ENCODE measurements at regions not wholly inside any gene's neighbourhood (a gene's known extent, or its start where the extent isn't known, plus 50 kb on each side); places are given as distances from the start of the nearest gene placed in this dataset.
A peak's percentile ranks its signal among the peaks of the same experiment; 100 is the strongest.

DNA sequence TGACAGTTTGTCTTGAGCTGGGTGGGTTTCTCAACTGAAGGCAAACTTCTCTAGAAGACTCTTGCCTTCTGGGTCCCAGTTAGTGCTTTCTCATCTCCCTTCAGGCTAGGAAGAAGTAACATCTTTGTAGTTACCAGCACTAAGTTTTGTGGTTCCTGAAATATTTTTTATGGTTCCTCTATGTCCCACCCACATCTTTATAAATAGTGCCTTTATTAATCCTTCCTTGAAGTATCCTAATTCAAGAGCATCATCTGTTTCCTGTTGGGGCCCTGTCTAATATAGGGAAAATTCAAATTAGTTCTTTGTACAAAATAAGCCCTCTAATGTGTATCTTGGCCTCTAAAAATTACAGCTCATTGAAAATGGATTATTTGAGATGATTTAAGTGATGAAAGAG is 147.4 kb upstream of the MAOA start:
- no peak for DNase-seq (ENCODE audit: low spot score)

DNA sequence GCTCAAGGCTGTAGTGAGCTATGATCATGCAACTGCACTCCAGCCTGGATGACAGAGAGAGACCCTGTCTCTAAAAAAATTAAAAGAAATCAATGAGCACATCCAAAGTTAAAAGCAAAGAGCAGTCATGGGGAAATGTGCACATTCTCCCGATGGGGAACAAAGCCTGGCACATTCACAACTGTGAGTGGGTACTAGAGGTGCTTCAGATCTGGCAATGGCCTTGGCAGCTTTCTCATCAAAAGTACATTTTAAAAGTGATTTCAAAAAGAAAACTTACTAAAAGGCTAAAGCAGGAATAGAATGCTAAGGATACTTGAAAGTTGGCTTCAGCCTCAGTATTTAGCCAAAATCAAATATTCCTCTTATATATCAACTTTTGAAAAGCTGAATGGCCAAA is 145.9 kb upstream of the MAOA start:
- DNase-seq (ENCODE audit: low spot score): no peak

DNA sequence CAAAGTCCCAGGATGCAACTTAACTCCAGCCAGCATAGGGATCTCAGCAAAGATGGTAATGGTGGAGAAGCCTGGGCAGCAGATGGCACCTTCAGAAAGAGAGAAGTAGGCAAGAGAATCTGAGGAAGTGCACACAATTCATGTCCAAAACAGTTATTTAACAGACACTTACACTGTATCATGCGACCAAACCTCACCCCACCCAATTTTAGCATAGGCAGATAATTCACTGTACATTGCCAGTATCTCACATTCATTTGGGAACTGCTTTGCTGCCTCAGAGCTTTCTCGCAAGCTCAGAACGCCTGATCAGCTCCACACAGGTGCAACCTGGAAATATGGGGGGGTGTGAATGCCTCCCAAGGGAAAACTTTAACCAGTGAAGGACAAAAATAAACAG is 143.0 kb upstream of the MAOA start:
- DNase-seq (ENCODE audit: low spot score): no peak

DNA sequence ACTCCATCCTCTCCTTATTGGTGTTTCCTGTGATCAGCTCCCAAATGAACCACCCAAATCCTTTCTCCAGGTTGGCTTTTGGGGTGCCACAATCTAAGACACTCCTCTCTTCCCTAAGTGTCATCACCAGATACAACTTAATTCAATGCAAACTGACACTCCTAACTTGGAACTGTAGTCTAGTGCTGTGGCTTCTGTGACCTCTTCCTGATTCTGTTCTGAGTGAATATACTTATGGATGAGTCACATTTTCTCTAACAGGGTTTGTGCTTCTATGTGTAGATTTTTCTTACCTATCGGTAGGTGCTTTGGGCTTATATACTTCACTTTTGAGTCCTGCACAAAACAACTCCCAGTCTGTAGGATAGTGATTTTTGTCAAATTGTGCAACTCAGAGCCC is 141.3 kb upstream of the MAOA start:
- no peak for DNase-seq (ENCODE audit: low spot score)

DNA sequence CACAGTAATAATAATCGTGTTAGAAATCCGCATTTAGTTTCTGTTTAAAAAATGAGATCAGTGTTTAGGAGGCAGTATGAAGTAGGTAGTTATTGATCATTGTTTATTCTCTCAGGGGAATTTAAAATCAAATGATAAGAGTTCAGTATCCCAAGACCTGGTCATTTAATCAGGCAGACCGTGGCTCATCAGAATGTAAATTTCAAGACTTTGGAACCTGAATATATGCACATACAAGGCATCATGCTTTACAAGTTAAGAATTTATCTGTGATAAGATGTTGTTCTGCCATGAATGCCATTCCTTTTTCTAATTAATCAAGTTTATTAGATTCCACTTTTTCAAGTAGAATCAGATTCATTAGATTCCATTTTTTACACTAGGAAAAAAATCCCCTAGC is 133.5 kb upstream of the MAOA start:
- no peak for DNase-seq (ENCODE audit: low spot score)

DNA sequence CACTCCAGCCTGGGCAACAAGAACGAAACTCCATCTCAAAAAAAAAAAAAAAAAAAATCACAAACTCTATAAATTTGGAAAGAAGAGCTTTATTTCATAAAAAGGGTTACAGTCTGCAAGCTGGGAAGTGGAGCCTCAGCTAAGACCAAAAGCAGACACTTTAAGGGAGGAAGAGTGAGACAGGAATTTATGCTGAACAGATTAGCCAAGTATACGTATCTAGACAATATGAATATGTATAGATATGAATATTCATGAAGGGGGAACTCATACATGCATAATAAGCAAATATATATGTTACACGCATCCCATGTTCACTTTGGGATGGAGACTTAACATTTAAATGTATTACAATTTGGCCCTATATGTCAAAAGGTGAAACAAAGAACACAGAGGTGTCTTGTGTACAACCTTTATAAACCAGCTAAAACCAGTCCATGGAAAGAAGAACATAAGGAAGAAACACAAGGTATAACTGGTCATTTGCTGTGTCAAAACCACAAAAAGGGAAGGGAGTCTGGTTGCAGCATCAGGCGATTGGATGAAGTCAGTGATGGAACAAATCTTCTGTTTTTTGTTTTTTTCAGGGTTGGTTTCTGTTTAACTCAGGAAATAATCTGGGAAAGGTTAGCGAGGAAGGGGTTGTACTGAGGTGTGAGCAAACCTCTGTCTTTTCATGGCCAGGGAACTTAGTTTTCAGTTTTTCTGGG is 130.0 kb upstream of the MAOA start:
- DNase-seq (ENCODE audit: low spot score): no peak

DNA sequence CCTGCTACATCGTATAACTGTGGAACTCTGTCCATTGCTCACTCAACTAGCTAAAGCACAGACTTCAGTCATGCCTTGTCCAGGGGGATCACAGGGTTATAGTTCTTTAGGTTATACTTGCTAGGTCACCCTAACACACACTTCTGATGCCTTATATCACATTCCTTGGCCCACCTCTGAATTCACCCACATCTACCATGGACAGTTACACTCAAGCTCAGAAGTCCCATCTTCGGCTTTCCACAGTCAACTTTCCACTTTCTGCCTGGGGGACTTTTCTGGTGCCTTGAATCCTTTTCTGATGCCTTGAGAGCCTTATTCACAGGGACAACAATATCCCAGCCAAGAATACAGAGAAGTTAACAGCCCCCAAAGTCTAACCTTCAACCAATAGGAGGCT is 129.2 kb upstream of the MAOA start:
- DNase-seq (ENCODE audit: low spot score): no peak

DNA sequence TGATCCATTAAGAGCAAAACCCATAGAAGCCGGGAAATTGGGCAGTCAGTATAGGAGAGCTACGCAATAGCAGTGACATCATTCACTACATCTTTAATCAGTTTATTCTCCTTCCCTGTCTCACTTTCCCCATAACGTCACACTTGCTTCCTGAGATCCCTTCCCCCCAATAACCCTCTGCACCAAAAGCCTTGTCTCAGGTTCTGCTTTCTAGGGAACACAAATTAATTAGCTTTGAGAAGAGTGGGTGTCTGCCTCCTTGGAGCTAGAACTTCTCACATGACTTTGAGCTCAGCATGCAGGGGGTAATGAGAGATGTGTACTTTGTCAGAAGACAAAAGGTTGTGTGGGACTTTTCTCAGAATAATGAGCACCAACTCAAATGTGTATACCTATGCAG is 128.3 kb upstream of the MAOA start:
- DNase-seq (ENCODE audit: low spot score): no peak

DNA sequence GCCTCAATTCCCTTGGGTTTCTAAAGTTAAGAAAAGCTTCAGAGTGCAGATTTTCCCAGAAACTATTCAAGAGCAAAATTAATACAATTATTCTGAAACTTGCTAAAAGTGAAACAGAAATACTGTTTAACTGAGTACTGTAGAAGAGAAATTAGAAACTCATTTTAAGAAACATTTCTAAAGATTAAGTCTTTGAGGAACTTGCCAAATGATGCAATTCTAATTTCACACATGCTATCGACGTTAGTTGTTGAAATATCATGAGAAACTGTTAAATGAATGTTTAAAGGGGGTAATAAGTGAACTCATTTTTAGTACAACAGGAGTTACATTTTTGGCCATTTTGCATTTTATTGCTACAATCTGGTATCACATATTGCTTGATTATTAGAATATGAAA is 125.3 kb upstream of the MAOA start:
- DNase-seq (ENCODE audit: low spot score): no peak

DNA sequence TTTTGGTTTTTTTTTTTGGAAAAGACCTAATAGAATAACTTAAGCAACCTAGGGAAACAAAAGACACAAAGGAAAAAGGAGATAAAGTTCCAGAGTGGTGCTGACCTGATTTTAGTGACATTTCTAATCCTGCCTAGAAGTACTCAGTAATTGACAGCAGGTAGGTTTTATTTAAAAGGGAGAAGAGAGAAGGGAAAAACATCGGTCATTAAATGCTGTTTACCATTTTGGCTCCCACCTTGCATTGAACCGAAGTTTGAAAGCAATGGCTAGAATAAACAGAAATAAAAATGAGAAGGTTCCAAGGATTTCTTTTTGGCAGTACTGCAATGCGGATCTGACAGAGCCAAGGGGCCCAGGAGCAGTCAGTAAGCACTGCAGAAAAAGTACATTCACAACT is 115.8 kb upstream of the MAOA start:
- no peak for DNase-seq (ENCODE audit: low spot score)

DNA sequence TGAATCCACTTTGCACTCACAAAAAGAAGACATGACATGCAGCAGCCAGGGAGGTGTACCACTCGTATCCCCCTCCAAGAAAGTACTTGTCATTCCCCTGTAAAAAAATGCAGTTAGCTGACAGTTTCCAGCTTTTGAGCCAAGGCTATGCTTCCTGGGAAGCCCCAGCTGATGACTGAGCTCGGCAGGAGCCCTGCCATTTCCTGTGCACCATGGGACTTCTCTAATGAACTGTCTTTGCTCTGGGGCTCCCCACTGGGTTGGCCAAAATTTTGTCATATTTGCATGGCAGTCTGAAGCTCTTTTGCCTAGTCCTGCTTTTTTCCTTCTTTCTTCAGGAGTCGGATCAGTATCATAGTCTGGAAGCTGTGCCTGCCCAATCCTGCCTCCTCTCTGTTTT is 104.5 kb upstream of the MAOA start:
- no peak for DNase-seq (ENCODE audit: low spot score)

DNA sequence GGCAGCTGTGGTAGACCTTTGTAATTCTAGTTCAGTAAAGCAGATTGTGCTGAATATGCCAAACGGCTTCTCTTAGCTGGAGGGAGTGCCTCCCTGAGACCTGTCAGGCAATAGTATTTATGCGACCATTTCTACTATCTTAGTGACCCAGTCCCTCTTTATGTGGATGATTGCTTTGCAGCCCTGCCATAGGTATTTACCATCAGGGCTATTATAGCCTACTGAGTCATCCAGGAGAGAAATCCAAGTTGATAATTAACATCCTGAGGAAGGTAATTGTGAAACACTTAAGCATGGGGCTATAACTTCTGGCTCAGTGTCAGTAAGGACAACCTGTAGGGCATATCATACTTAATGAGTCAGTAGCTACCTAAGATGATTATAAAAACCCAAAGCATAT is 103.9 kb upstream of the MAOA start:
- no peak for DNase-seq (ENCODE audit: low spot score)

DNA sequence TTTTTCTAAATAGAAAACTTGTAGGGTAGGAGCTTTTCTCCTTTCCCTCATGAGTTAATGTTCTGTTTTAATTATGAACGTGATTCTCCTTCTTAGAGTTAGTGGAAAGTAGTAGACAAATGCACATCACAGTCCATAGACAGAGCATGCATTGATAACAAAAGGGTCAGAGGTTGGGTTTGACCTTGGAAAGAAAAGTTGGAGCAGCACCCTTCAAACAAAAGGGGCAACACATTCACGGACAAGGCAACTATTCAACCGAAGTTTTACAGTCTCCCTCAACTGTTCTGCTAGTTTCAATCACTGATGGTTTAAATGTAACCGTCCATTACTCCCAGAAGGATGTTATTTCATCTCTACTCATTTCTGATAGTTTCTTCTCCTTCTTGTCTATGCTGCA is 103.4 kb upstream of the MAOA start:
- no peak for DNase-seq (ENCODE audit: low spot score)

DNA sequence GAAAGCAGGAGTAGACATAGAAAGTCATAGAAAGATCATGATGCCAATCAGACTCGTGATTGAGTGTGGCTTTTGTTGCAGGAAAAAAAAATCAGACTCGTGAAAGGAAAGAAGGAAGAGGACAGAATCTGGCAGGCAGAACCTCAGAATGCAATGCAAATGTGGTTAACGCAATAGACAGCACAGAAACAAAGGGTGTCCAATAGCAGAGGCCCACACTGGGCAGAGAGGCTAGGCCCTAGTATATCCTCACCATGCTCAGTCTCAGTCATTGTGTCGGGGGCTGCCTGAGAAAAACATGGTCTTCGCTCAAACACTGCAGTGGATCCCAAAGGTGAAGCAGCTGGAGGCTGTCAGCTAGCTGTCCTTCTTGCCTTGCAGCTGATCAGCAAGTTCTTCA is 102.8 kb upstream of the MAOA start:
- no peak for DNase-seq (ENCODE audit: low spot score)

DNA sequence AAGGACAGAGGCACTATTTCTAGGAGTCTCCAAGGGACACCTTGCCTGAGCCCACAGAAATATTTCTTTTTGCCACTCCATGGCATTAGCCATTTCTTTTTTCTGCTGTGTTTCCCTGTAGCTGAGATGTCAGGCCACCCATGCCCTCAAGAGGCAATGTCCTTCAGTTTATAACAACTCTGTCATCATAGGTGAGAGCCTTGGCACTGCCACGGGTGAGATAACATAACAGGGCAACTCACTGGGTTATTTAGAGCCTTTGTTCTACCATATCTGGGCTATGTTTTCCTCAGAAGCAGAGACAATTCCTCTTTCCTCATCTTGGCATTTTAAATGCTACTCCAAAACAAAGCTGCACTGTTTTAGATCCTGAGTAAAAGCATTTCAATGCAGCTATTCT is 99.9 kb upstream of the MAOA start:
- no peak for DNase-seq (ENCODE audit: low spot score)

DNA sequence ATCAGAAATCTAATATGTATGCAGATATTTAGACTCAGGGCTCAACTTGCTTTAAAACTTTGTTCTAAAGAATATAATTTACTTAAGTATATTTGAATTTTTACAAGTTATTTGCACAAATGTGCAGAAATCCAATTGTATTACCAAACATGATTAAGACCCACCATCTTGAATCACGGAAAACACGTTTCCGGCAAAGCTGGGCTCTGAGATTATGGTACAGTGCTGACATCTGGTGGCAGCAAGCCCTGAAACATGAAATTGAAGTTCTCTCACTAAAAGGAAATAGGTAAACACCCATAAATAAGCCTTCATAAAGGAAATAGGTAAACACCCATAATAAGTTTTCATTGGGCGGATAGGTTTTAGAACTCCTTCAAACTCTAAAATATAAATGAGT is 98.3 kb upstream of the MAOA start:
- peak; percentile 45 for DNase-seq (ENCODE audit: low spot score)

DNA sequence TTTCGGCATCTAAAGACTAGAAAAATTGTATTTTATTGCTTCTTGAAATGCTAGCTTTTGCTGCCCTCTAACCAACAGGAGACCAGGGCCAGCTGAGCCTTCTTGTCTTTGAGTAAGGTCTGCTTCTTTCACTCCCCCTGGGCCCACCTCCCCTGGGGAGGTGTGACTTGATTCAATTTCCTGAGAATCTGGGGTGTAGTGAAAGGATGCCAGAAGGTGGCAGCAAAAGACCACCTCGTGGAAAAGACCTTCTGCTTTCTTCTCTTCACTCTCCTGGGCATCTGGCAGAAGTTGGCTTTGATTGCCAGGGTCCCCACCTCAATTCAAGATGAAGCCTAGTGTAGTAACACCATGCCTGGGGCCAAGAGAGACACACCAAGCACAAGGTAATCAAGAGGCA is 96.5 kb upstream of the MAOA start:
- DNase-seq (ENCODE audit: low spot score): no peak

DNA sequence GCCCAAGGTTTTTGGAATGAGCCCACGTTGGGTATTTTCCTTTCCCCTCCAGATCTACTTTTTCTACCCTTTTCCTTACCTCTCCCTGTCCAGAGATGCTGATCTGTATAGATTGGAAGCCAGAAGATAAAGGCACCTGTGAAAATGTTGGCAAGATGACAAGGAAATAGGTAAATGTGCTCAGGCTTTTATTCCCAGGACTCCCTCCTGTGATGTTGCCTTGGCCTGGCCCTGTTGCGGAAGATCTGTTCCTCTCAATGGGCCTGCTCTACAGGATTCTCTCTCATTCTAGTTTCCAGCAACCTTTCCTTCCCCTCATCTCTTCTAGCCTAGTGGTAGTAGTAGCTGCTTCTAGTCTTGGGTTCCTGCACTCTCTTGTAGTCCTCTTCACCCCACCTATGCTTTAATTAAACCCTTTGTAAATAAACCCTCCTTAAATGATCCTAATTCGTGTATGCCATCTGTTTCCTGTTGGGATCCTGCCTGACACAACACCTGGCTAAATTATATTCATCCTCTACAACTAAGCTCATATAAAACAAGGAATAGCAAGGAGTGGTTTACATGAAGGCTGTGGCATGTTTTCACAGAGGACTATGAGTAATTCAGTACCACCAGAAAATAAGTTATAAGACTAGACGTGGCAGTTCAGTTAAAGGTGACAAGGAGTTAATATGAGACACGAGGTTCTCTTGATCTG is 95.7 kb upstream of the MAOA start:
- no peak for DNase-seq (ENCODE audit: low spot score)

DNA sequence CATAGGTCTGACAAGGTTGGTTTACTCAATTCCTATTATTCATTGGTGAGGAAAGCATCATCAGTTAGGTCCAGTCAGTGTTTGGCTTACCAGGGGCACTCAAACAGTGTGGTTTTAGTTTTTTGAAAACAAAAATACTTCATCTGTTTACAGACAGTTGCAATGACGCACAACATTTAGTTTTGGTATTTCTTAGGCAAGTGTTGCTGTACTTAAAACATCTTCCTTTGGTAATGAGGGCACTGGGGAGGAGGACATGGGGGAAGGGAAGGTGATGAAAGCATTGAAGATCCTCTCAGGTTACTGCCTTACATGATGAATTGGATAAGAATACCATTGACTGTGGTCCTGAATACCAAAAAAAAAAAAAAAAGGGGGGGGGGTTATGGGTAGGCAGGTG is 93.7 kb upstream of the MAOA start:
- DNase-seq (ENCODE audit: low spot score): no peak

DNA sequence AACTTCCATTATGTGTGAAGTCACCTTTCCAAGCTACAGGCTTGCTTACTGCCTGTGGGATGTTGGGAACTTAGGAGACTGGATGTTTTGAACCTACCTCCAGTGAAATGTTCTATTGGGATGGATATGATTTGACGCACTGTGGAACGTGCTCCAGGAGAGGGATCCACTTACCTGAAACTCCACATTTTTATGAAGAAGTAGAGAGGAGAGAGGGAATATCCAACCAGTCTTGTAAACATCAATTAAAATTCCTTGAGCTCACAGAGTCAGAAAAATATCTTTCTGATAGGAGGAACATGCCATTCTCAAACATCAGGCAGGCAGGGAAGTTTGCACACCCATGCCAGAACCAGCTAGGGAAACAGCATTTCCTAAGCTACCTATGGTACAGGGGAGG is 91.1 kb upstream of the MAOA start:
- DNase-seq (ENCODE audit: low spot score): no peak

DNA sequence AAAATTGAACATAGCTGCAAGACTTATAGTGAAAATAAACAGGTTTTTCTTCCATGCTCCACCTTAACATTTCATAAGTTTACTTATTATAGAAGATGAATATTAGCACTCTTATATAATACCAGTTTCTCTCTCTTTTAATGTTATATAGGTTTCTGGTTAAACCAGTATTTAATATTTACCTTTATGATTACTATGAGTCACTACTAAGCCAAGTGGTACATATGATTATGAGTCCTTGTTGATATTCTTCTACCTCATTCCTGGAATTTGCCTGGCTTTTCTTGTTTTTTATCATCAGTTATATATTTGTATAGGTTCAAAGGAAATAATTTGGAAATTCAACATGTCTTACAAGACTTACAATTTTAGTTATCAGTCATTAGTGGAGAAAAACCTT is 89.9 kb upstream of the MAOA start:
- DNase-seq (ENCODE audit: low spot score): no peak

DNA sequence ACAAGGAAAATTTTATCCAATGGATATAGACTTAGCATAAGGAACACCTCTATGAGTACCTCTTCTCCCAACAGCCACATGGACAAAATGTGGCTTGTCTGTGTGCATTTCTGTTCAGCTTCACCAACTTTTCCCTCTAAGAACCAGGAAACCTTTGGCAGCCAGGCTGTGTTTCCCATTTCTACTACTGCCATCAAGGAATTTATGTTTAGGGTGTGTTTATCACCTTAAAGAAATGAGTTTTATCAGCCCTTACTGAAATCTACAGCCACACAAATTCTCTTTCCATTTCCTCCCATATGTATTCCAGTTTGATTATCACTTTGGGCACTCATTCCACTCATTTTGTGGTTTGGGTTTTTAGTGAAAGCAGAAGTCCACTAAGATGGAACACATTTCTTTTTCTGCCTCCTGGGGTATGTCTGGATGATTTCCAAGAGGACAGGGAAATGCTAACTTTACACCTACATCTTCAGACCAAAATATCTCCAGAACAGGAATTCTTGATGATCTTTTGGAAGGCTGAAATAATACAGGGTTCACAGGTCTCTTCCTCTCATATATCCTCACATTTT is 82.6 kb upstream of the MAOA start:
- no peak for DNase-seq (ENCODE audit: low spot score)

DNA sequence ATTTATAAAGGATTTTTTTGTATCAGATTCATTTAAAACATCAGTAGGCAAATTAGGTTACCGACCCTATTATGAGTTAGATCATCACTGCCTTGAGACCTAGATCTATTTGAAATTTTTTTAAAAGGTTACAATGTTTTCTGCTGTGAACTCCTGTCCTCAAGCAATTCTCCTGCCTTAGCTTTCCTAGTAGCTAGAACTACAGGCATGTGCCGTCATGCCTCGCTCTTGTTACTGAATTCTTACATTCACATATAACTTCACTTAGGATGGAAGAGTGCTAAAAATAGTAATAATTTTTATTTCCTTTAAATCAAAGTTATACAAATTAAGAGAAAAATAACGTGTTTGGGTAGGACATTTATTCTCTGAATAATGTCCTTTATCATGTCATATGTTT is 75.5 kb upstream of the MAOA start:
- DNase-seq (ENCODE audit: low spot score): no peak

DNA sequence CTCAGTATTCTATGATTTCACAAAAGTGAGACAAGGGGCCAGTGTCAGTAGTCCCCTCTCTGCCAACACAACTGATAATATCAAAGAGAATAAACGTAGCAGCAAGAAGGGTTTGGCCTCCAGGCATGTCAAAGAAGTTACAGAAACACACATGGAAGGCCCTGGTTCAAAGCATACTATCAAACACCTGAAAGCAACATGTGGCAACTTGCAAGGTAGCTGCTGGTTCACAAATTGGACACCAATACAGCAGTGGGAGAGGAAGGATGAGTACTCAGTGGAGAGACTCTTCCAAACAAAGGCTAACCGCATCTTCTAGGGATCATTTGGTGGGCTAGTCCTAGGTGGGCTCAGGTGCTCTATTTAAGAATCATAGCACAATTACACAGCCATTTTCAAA is 74.9 kb upstream of the MAOA start:
- no peak for DNase-seq (ENCODE audit: low spot score)
